Adrenal gland (tissue), 9 donors: ENCODE measurements at regions not wholly inside any gene's neighbourhood (a gene's known extent, or its start where the extent isn't known, plus 50 kb on each side); places are given as distances from the start of the nearest gene placed in this dataset.
"Not testable (repeated sequence)": the region's sequence is repeated elsewhere in the genome, so short reads cannot be mapped to it uniquely, and the experiment has no call there.

Source experiments
- DNase-seq, 7 donors: peaks; one replicate each; pipeline ENCODE4 v3.0.0-alpha.2; 2019 to 2020
- H3K27ac ChIP-seq, 5 donors: fragments of 200-600 bp; sonication (generic) in 4 of 5; 1 replicate in 3 of 5; 2 replicates in 2 of 5; pipeline versions ENCODE4 v1.5.1 to v1.8.0; 2016 to 2020; ENCODE audit warnings: mild to moderate bottlenecking in 1 of 5
- H3K27me3 ChIP-seq: fragments of 200-600 bp; 2 replicates; pipeline ENCODE4 v1.8.0; 2021
- H3K36me3 ChIP-seq, 2 donors: fragments of 200-600 bp; replicated peaks in 1 of 2; 1 replicate in 1 of 2; 2 replicates in 1 of 2; pipeline versions ENCODE4 v1.5.1 to v1.8.0; 2018 to 2022
- H3K4me1 ChIP-seq, 2 donors: fragments of 200-600 bp; replicated peaks in 1 of 2; 1 replicate in 1 of 2; 2 replicates in 1 of 2; pipeline versions ENCODE4 v1.5.1 to v1.8.0; 2018 to 2021
- H3K4me3 ChIP-seq, 4 donors: fragments of 200-600 bp; sonication (generic) in 3 of 4; one replicate each; pipeline ENCODE4 v1.5.1; 2016 to 2018
- H3K9me3 ChIP-seq, 3 donors: fragments of 200-600 bp; sonication (generic) in 1 of 3; replicated peaks in 1 of 3; 1 replicate in 2 of 3; 2 replicates in 1 of 3; pipeline versions ENCODE4 v1.5.1 to v1.8.0; 2016 to 2021
- CTCF ChIP-seq, 6 experiments: fragments of 450-650 bp in 4 of 6; fragments of 200-600 bp in 2 of 6; sonication (generic) in 1 of 6; IDR thresholded peaks; 1 replicate in 5 of 6; 2 replicates in 1 of 6; pipeline versions ENCODE4 v1.5.1 to v1.8.0; 2016 to 2021; ENCODE audit warnings: antibody characterized with exemption in 6 of 6, mild to moderate bottlenecking in 2 of 6, moderate library complexity in 1 of 6
- POLR2A ChIP-seq, 2 donors: fragments of 450-650 bp; IDR thresholded peaks; one replicate each; pipeline ENCODE4 v1.6.1; 2017; ENCODE audit warnings: antibody characterized with exemption in 2 of 2, mild to moderate bottlenecking in 2 of 2, moderate library complexity in 1 of 2
- WGBS, 4 donors: extraction: QIAGEN DNeasy Blood & Tissue Kit in 2 of 4; methylation state at CpG; one replicate each; pipeline versions ENCODE4 v1.1.5 to v1.1.7; 2013 to 2017; 5-methylcytosine and 5-hydroxymethylcytosine counted together
- intact Hi-C, 2 donors: fragments of 100-400 bp; cut with DNase I; formaldehyde crosslinking; loops; one replicate each; pipeline versions ENCODE4 v1.14.1 to v1.15.0; 2022 to 2023
- donor health status: healthy with polysubstance abuse.
- donor health status: Bipolar disorder and iron deficiency.
- donor health status: DM: yes; HTN: yes; CAD: no.
- donor health status: DM: no; HTN: no; CAD: no.
- donor health status: DM: no; HTN: no; CAD: no.

DNA sequence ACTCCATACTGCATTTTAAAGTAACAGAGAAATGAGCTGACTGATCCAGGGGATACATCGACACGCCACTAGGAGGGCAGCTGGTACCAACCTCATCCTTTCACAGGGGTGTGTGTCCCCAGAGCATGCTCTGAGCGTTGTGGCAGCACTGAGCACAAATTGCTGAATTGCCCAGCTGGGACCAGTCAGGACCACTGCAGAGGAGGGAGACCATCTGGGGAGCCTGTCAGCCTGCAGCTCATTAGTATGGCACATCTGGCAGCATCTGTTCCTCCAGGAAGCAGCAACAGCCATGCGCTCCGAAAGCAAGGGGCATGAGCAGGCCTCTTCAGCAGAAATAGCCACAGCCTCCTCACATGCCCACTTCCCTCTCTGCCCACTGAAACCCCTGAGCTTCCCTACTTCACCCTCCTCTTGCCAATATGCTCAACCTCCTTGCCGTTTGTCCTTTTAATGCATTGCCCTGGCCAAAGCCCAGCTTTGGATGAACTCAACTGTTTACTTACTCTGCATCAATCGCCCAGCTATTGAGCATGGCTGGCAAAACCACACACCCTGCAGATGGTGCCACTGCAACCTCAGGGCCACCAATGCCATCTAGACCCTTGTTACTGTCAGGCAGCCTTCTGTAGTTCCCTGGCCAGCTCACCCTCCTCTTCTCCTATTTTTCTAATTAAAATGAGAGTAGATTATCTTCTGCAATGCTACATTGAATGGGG, 77.6 kb upstream of the NEDD9 start:
- Histone ChIP-seq H3K4me1 (no peaks in the 10 kb centered on the region), H3K27ac (no peak overlapping the region), H3K4me3 (no peak overlapping the region), H3K27me3 (no peaks in the 10 kb centered on the region), H3K36me3 (no peaks in the 10 kb centered on the region), H3K9me3 (no peaks in the 10 kb centered on the region)
- WGBS, 4 donors, result 71 to 84% (median 78%) methylated on average over 6 to 7 of the region's 7 CpGs
- intact Hi-C loops, result no loop called here
- DNase-seq, result no peak
- TF ChIP-seq POLR2A (IDR thresholded peaks at IDR 0.05) (no peak), CTCF (IDR thresholded peaks at IDR 0.05) (no peak)

- H3K4me3 ChIP-seq, result no peak overlapping the region
- intact Hi-C loops, result no loop called here
- no peaks in the 10 kb centered on the region for H3K9me3 ChIP-seq
- H3K4me1 ChIP-seq, result no peaks in the 10 kb centered on the region
- no peak overlapping the region for H3K27ac ChIP-seq
- H3K27me3 ChIP-seq, result no peaks in the 10 kb centered on the region
- TF ChIP-seq CTCF (IDR thresholded peaks at IDR 0.05), result no peak
- no peak for TF ChIP-seq POLR2A (IDR thresholded peaks at IDR 0.05)
- no peaks in the 10 kb centered on the region for H3K36me3 ChIP-seq
- DNase-seq, result no peak
- WGBS, 4 donors, result 85 to 93% (median 89%) methylated on average over 3 of the region's 3 CpGs
Measured at GRCh38 chr6:11307226-11307625, 74.8 kb upstream of the NEDD9 start.

DNA sequence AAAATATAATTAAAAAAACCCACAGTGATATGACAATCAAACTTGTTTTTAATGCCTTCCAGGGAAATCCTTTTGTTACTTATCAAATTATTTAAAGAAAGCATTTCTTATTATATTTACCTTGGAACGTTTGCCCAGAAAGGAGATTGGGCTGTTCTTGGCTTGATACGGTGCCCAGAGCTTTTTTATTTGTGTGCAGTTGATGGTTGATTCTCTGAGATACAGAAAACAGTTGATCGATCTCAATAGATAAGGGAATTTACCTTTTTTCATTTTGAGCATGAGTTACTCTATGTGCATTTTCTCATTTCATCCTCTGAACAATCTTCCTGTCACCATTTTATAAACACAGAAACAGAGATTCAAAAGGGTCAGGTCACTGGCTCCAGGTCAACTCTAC, 72.5 kb upstream of the NEDD9 start:
- Histone ChIP-seq H3K27me3 (no peaks in the 10 kb centered on the region), H3K27ac (no peak overlapping the region), H3K4me1 (no peaks in the 10 kb centered on the region), H3K4me3 (no peak overlapping the region), H3K9me3 (no peaks in the 10 kb centered on the region), H3K36me3 (no peaks in the 10 kb centered on the region)
- DNase-seq, result no peak
- TF ChIP-seq CTCF (IDR thresholded peaks at IDR 0.05), result no peak
- TF ChIP-seq POLR2A (IDR thresholded peaks at IDR 0.05), result no peak
- 72 to 83% (median 76%) methylated on average over 3 of the region's 3 CpGs for WGBS, 4 donors
- intact Hi-C loops, result no loop called here

GRCh38 chr6:11299876-11300428, 67.5 kb upstream of the NEDD9 start:
- H3K9me3 ChIP-seq, H3K4me3 ChIP-seq, H3K27ac ChIP-seq, H3K27me3 ChIP-seq, H3K36me3 ChIP-seq, DNase-seq, intact Hi-C loops, H3K4me1 ChIP-seq: not testable (repeated sequence)
- 71 to 73% (median 72%) methylated on average over 5 of the region's 5 CpGs for WGBS, 4 donors

DNA sequence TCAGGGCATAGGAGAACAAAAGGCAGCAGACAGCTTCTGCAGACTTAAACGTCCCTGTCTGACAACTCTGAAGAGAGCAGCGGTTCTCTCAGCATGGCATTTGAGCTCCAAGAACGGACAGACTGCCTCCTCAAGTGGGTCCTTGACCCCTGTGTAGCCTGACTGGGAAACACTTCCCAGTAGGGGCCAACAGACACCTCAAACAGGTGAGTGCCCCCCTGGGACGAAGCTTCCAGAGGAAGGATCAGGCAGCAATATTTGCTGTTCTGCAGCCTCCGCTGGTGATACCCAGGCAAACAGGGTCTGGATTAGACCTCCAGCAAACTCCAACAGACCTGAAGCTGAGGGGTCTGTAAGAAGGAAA, 66.9 kb upstream of the NEDD9 start:
- H3K36me3 ChIP-seq, intact Hi-C loops: not testable (repeated sequence)
- 37 to 90% (median 81%) methylated on average over 3 to 5 of the region's 5 CpGs for WGBS, 4 donors

More for the DNA sequence above, 66.9 kb upstream of the NEDD9 start:
- not testable (repeated sequence) for H3K4me3 ChIP-seq, H3K27me3 ChIP-seq, DNase-seq, H3K9me3 ChIP-seq, H3K27ac ChIP-seq, H3K4me1 ChIP-seq
